ENCODE measurements at regions not wholly inside any gene's neighbourhood (a gene's known extent, or its start where the extent isn't known, plus 50 kb on each side); places are given as distances from the start of the nearest gene placed in this dataset.

DNA sequence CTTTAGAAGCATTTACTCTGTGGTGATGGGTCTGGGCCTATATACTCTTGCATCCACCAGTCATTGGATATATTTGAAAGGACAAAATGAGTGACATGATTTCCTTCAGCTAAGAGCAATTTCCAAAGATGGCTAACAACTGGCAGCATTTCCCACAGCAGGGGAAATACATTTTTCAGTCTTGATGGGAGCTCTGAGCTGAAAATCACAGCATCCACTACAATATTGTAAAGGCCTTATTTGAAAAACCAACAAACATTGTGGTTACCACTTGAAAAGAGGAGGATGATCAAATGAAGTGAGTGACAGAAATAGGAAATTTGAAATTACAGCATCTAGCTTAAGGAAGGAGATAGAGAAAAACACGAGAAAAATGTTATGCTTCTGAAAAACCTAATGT is 705.0 kb upstream of the EPHA7 start:
- no peak for TF ChIP-seq TARDBP (IDR thresholded peaks at IDR 0.05)
- no peak for TF ChIP-seq ZNF384 (IDR thresholded peaks at IDR 0.05)
- no peak for TF ChIP-seq HDGF (IDR thresholded peaks at IDR 0.05; ENCODE audit: borderline replicate concordance)
- no peak for TF ChIP-seq ARNT (IDR thresholded peaks at IDR 0.05)
- TF ChIP-seq L3MBTL2 (conservative IDR thresholded peaks at IDR 0.05) = no peak
- no peak for TF ChIP-seq FOXM1 (IDR thresholded peaks at IDR 0.05; ENCODE audit: borderline replicate concordance)
- TF ChIP-seq SUZ12 (IDR thresholded peaks at IDR 0.05) = no peak
- TF ChIP-seq, protein P1, sequence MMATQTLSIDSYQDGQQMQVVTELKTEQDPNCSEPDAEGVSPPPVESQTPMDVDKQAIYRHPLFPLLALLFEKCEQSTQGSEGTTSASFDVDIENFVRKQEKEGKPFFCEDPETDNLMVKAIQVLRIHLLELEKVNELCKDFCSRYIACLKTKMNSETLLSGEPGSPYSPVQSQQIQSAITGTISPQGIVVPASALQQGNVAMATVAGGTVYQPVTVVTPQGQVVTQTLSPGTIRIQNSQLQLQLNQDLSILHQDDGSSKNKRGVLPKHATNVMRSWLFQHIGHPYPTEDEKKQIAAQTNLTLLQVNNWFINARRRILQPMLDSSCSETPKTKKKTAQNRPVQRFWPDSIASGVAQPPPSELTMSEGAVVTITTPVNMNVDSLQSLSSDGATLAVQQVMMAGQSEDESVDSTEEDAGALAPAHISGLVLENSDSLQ (IDR thresholded peaks at IDR 0.05) = no peak
- TF ChIP-seq NFRKB (IDR thresholded peaks at IDR 0.05) = no peak
- TF ChIP-seq BHLHE40 (IDR thresholded peaks at IDR 0.05; ENCODE audit: borderline replicate concordance) = no peak
- TF ChIP-seq FOXA1 (IDR thresholded peaks at IDR 0.05) = no peak
- no peak for TF ChIP-seq ELF4 (IDR thresholded peaks at IDR 0.05)
- no peak for TF ChIP-seq CTBP1 (IDR thresholded peaks at IDR 0.05; ENCODE audit: borderline replicate concordance)
- no peak for TF ChIP-seq SP1 (IDR thresholded peaks at IDR 0.05)
